Stomach smooth muscle (tissue), 2 donors: ENCODE measurements at regions not wholly inside any gene's neighbourhood (a gene's known extent, or its start where the extent isn't known, plus 50 kb on each side); places are given as distances from the start of the nearest gene placed in this dataset.
"Not testable (repeated sequence)": the region's sequence is repeated elsewhere in the genome, so short reads cannot be mapped to it uniquely, and the experiment has no call there.

ENCODE experiments used
- H3K27ac ChIP-seq: one replicate; pipeline ENCODE4 v1.7.0; 2013; ENCODE audit warnings: mild to moderate bottlenecking, low read length, inconsistent platforms
- H3K27me3 ChIP-seq, 2 donors: one replicate each; pipeline ENCODE4 v1.7.0; 2013; ENCODE audit warnings: low read length in 2 of 2; ENCODE audit not compliant: insufficient read depth in 2 of 2, control insufficient read depth in 1 of 2
- H3K36me3 ChIP-seq, 2 donors: one replicate each; pipeline ENCODE4 v1.7.0; 2013; ENCODE audit warnings: low read length in 2 of 2; ENCODE audit not compliant: control insufficient read depth in 2 of 2, insufficient read depth in 2 of 2
- H3K4me1 ChIP-seq: one replicate; pipeline ENCODE4 v1.7.0; 2013; ENCODE audit warnings: low read length; ENCODE audit not compliant: control insufficient read depth, insufficient read depth
- H3K4me3 ChIP-seq, 2 donors: one replicate each; pipeline ENCODE4 v1.7.0; 2013; ENCODE audit warnings: low read length in 2 of 2
- H3K9ac ChIP-seq, 2 donors: one replicate each; pipeline ENCODE4 v1.7.0; 2013; ENCODE audit warnings: low read length in 2 of 2, mild to moderate bottlenecking in 1 of 2
- H3K9me3 ChIP-seq, 2 donors: one replicate each; pipeline ENCODE4 v1.7.0; 2013; ENCODE audit warnings: low read length in 2 of 2; ENCODE audit not compliant: control insufficient read depth in 2 of 2
- donor health status: healthy.
- donor health status: Pancreatic carcinoma.

DNA sequence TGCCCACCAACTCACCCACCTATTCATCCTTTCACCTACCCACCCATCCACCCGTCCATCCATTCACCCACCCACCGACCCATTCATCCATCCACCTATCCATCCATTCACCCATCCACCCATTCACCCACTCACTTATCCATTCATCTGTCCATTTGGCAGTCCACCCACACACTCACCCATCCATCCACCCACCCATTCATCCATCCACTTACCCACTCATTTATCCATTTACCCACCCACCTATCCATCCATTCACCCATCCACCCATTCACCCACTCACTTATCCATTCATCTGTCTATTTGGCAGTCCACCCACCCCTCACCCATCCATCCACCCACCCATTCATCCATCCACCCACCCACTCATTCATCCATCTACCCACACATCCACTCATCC is 278.1 kb upstream of the IRX4 start:
- peaks cover 2 to 4% of the 10 kb centered on the region in 2 donors for H3K27me3 ChIP-seq
- no peaks in the 10 kb centered on the region for H3K4me1 ChIP-seq
- no peaks in the 10 kb centered on the region for H3K9me3 ChIP-seq
- no peak overlapping the region for H3K4me3 ChIP-seq
- no peak overlapping the region for H3K27ac ChIP-seq
- H3K9ac ChIP-seq, result no peak overlapping the region
- H3K36me3 ChIP-seq, result no peaks in the 10 kb centered on the region

DNA sequence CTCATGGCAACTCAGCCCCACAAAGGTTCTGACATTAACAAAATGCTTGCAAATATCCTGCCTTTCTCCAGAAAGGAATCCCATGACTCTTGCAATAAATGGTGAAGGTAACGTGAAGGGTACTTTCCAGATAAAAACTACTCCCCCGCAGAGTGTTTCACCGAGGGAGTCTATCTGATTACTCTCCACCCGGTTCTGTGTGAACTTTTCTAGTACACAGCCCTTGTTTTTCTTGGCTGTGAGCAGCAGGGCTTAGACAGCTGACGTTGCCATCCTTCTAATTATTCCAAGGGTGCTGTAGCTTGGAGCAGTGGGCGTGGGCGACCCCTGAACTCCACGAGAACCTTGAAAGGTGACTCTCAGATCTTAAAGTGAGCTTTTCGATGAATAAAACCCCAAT is 276.0 kb upstream of the IRX4 start:
- no peaks in the 10 kb centered on the region for H3K36me3 ChIP-seq
- no peak overlapping the region for H3K9ac ChIP-seq
- no peak overlapping the region for H3K4me3 ChIP-seq
- peaks cover 0 to 2% of the 10 kb centered on the region in 2 donors for H3K27me3 ChIP-seq
- H3K9me3 ChIP-seq, result no peaks in the 10 kb centered on the region
- no peaks in the 10 kb centered on the region for H3K4me1 ChIP-seq
- no peak overlapping the region for H3K27ac ChIP-seq

DNA sequence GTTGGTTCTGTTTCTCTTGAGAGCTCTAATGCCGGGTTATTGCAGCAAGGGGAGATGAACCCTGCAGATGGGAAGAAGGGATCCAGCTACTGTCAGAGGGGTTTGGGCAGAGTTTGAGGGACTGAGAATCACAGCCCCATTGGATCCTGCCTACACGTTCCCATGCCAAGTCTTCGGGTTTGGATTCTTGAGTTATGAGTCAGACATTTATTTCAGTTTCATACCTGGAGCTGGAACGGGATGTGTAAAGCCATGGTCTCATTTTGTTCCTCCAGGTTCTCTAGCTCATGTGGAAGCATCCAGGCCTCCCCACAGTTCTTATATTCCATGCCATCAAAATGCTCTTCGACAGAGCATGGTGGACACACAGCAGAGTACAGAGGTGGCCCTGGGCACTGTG is 275.4 kb upstream of the IRX4 start:
- Histone ChIP-seq H3K36me3 (no peaks in the 10 kb centered on the region), H3K9me3 (no peaks in the 10 kb centered on the region), H3K27ac (no peak overlapping the region), H3K4me3 (no peak overlapping the region), H3K27me3 (peaks cover 0 to under 1% of the 10 kb centered on the region in 2 donors), H3K4me1 (no peaks in the 10 kb centered on the region), H3K9ac (no peak overlapping the region)

DNA sequence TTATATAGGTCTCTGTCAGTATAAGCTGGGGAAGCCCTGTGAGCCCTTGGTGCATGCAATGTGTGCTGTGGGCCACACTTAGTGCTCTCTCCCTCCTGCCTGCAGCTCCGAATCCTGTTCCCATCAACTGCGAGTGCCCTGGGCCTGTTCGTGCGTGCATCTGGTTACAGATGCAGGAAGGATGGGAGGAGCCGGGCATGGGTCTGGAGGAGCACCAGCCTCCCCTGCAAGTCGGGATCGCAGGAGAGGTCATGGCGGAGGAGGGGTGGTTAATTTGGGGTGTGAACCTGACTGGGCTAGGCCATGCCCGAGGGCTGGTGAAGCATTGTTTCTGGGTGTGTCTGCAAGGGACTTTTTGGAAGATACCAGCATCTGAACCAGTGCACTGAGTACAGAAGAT is 274.6 kb upstream of the IRX4 start:
- H3K4me1 ChIP-seq, result no peaks in the 10 kb centered on the region
- no peaks in the 10 kb centered on the region for H3K27me3 ChIP-seq
- H3K4me3 ChIP-seq, result no peak overlapping the region
- no peaks in the 10 kb centered on the region for H3K9me3 ChIP-seq
- H3K36me3 ChIP-seq, result no peaks in the 10 kb centered on the region
- no peak overlapping the region for H3K27ac ChIP-seq
- H3K9ac ChIP-seq, result no peak overlapping the region

GRCh38 chr5:2156358-2157059 is 273.8 kb upstream of the IRX4 start:
- no peak overlapping the region for H3K9ac ChIP-seq
- no peak overlapping the region for H3K27ac ChIP-seq
- no peaks in the 10 kb centered on the region for H3K36me3 ChIP-seq
- H3K4me1 ChIP-seq, result no peaks in the 10 kb centered on the region
- H3K9me3 ChIP-seq, result no peaks in the 10 kb centered on the region
- no peaks in the 10 kb centered on the region for H3K27me3 ChIP-seq
- no peak overlapping the region for H3K4me3 ChIP-seq

DNA sequence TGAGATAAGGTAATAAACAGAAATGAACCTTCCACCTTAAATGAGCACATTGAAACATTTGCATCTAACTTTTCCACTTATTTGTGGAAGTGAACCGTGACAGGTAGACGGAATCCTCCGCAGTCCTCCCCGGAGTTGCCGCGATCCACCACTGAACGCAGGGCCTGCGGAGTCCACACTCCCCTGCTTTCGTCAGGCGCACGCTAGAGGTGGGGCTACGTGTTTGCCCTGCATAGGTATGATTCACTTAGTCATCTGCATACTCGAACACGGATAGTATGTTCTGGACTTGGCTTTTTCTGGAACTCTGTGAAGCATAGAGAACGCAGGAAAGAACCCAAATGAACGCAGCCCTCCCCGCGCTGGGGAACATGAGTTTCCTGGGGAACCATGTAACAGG is 272.8 kb upstream of the IRX4 start:
- Histone ChIP-seq H3K4me3 (no peak overlapping the region), H3K9me3 (no peaks in the 10 kb centered on the region), H3K4me1 (no peaks in the 10 kb centered on the region), H3K9ac (no peak overlapping the region), H3K27me3 (peaks cover 0 to 5% of the 10 kb centered on the region in 2 donors), H3K27ac (no peak overlapping the region), H3K36me3 (no peaks in the 10 kb centered on the region)

GRCh38 chr5:2153802-2154201 is 271.1 kb upstream of the IRX4 start:
- no peak overlapping the region for H3K4me3 ChIP-seq
- H3K4me1 ChIP-seq, result no peaks in the 10 kb centered on the region
- H3K9ac ChIP-seq, result no peak overlapping the region
- no peaks in the 10 kb centered on the region for H3K9me3 ChIP-seq
- H3K36me3 ChIP-seq, result no peaks in the 10 kb centered on the region
- peaks cover 5 to 7% of the 10 kb centered on the region in 2 donors for H3K27me3 ChIP-seq
- H3K27ac ChIP-seq, result no peak overlapping the region

GRCh38 chr5:2153350-2153749 is 270.6 kb upstream of the IRX4 start:
- Histone ChIP-seq H3K4me3 (no peak overlapping the region), H3K9ac (no peak overlapping the region), H3K9me3 (no peaks in the 10 kb centered on the region), H3K4me1 (no peaks in the 10 kb centered on the region), H3K27me3 (peaks cover 5 to 9% of the 10 kb centered on the region in 2 donors), H3K27ac (no peak overlapping the region), H3K36me3 (no peaks in the 10 kb centered on the region)

DNA sequence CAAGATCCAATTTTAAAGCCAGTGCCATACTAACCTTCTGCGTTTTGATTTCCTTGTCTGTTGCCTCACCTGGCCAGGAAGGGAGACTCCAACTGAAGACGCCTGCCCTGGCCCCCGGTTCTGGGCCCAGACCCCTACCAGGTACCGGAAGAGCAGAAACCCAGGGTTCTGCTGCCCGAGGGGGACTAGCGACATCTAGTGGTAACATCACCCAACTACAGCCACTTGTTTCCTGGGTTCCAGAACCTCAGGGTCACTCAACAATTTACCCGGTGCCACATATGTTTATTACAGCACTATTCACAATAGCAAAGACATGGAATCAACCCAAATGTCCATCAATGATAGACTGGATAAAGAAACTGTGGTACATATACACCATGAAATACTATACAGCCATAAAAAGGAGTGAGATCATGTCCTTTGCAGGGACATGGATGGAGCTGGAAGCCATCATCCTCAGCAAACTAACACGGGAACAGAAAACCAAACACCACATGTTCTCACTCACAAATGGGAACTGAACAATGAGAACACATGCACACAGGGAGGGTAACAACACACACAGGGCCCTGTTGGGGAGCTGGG is 268.7 kb upstream of the IRX4 start:
- H3K4me3 ChIP-seq, H3K4me1 ChIP-seq, H3K36me3 ChIP-seq, H3K9ac ChIP-seq, H3K9me3 ChIP-seq, H3K27me3 ChIP-seq, H3K27ac ChIP-seq: not testable (repeated sequence)

GRCh38 chr5:2149195-2149539 is 266.4 kb upstream of the IRX4 start:
- Histone ChIP-seq H3K4me3 (no peak overlapping the region), H3K27ac (no peak overlapping the region), H3K27me3 (peaks cover 5 to 9% of the 10 kb centered on the region in 2 donors), H3K36me3 (no peaks in the 10 kb centered on the region), H3K9ac (no peak overlapping the region), H3K4me1 (no peaks in the 10 kb centered on the region), H3K9me3 (peaks cover 6 to 14% of the 10 kb centered on the region in 2 donors)
